ENCODE measurements at regions not wholly inside any gene's neighbourhood (a gene's known extent, or its start where the extent isn't known, plus 50 kb on each side); places are given as distances from the start of the nearest gene placed in this dataset.
"Not testable (repeated sequence)": the region's sequence is repeated elsewhere in the genome, so short reads cannot be mapped to it uniquely, and the experiment has no call there.

GRCh38 chr13:78060966-78061365 is 142.3 kb upstream of the EDNRB start:
- DNase-seq: no peak

- DNase-seq: not testable (repeated sequence)
These were observed 138.2 kb upstream of the EDNRB start for GRCh38 chr13:78056865-78057264.

GRCh38 chr13:78054157-78054556 is 135.5 kb upstream of the EDNRB start:
- DNase-seq: no peak

- DNase-seq: no peak
These were observed 128.5 kb upstream of the EDNRB start for GRCh38 chr13:78047151-78047550.

GRCh38 chr13:78046331-78046730 is 127.7 kb upstream of the EDNRB start:
- no peak for DNase-seq

- DNase-seq: no peak
These were observed 127.3 kb upstream of the EDNRB start for GRCh38 chr13:78045916-78046315.

GRCh38 chr13:78041366-78041765 is 122.7 kb upstream of the EDNRB start:
- DNase-seq: not testable (repeated sequence)

GRCh38 chr13:78040205-78040830 is 121.7 kb upstream of the EDNRB start:
- DNase-seq: no peak

GRCh38 chr13:78036841-78037240 is 118.2 kb upstream of the EDNRB start:
- DNase-seq: no peak

- no peak for DNase-seq
These were observed 116.9 kb upstream of the EDNRB start for GRCh38 chr13:78035500-78035899.

- DNase-seq: no peak
These were observed 114.9 kb upstream of the EDNRB start for GRCh38 chr13:78033509-78033908.

GRCh38 chr13:78032132-78032531 is 113.5 kb upstream of the EDNRB start:
- DNase-seq: no peak

GRCh38 chr13:78030341-78030896 is 111.8 kb upstream of the EDNRB start:
- DNase-seq: no peak

- no peak for DNase-seq
These were observed 111.3 kb upstream of the EDNRB start for GRCh38 chr13:78029901-78030300.

- DNase-seq: no peak
These were observed 110.3 kb upstream of the EDNRB start for GRCh38 chr13:78028960-78029359.

- DNase-seq: no peak
These were observed 106.4 kb upstream of the EDNRB start for GRCh38 chr13:78024996-78025395.

GRCh38 chr13:78022164-78022877 is 103.7 kb upstream of the EDNRB start:
- peak; percentile 56 to 64 for DNase-seq

- no peak for DNase-seq
These were observed 102.2 kb upstream of the EDNRB start for GRCh38 chr13:78020861-78021260.

GRCh38 chr13:78015782-78016181 is 97.2 kb upstream of the EDNRB start:
- no peak for DNase-seq

- no peak for DNase-seq
These were observed 93.4 kb upstream of the EDNRB start for GRCh38 chr13:78012046-78012445.

- DNase-seq: no peak
These were observed 86.2 kb upstream of the EDNRB start for GRCh38 chr13:78004821-78005220.

- no peak for DNase-seq
These were observed 81.1 kb upstream of the EDNRB start for GRCh38 chr13:77999746-78000145.

- DNase-seq: no peak
These were observed 75.5 kb upstream of the EDNRB start for GRCh38 chr13:77994166-77994565.

- DNase-seq: no peak
These were observed 72.4 kb upstream of the EDNRB start for GRCh38 chr13:77991003-77991402.
